ENCODE measurements at regions not wholly inside any gene's neighbourhood (a gene's known extent, or its start where the extent isn't known, plus 50 kb on each side); places are given as distances from the start of the nearest gene placed in this dataset.

DNA sequence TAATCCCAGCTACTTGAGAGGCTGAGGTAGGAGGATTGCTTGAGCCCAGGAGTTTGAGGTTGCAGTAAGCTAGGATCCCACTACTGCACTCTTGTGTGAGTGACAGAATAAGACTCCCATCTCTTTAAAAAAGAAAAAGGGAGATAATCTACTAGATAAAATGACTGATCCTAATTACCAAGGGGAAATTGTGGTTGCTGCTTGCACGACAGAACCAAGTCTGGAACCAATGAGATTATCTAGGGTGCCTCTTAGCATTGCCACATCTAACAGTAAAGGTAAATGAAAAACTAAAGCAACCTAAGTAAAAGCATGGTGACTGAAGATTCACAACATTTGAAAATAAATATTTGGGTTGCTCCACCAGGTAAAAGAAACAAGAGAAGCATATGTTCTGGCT is 185.1 kb downstream of the PDHA2 start:
- Mint-ChIP-seq H3K4me1 (no peaks in the 10 kb centered on the region), H3K27ac (no peak overlapping the region), H3K27me3 (no peaks in the 10 kb centered on the region), H3K9me3 (peaks cover 3% of the 10 kb centered on the region), H3K36me3 (ENCODE audit: low read depth) (no peaks in the 10 kb centered on the region), H3K4me3 (no peak overlapping the region)
- ATAC-seq (replicated peaks): no peak

DNA sequence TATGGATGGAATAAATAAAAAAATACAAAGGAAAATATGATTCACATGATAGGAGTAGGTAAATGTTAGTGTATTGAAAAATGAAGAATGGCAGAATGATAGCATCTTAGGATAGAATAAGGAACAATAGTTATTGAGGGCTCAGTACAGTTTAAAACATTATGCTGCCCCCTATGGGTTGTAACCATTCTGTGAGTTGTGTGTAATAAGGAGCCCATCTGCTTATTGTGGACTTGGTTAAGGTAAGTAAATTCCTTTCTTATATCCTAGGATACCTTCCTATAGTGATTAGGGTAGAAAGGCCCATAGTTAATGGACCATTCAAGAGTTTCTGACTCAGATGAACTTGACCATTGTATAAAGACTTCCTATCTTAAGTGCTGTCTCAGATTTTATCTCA is 195.8 kb downstream of the PDHA2 start:
- H3K9me3 Mint-ChIP-seq: no peaks in the 10 kb centered on the region
- H3K27ac Mint-ChIP-seq: no peak overlapping the region
- no peak for ATAC-seq (replicated peaks)
- no peak overlapping the region for H3K4me3 Mint-ChIP-seq
- H3K27me3 Mint-ChIP-seq: no peaks in the 10 kb centered on the region
- H3K4me1 Mint-ChIP-seq: no peaks in the 10 kb centered on the region
- no peaks in the 10 kb centered on the region for H3K36me3 Mint-ChIP-seq (ENCODE audit: low read depth)

DNA sequence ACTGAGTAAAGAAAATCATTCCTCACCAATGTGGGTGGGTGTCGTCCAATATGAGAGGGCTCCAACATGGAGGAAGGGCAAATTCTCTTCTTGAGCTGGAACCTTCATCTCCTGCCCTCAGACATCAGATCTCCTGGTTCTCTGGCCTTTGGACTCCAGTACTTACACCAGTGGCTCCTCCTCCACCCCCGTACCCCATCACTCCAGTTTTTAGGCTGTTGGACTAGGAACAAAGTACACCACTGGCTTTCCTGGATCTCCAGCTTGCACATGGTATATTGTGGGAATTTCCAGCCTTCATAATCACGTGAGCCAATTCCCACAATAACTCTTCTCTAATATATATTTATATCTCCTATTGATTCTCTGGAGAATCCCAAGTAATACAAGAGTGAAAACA is 196.9 kb downstream of the PDHA2 start:
- Mint-ChIP-seq H3K4me3 (no peak overlapping the region), H3K9me3 (no peaks in the 10 kb centered on the region), H3K27ac (no peak overlapping the region), H3K4me1 (no peaks in the 10 kb centered on the region), H3K27me3 (no peaks in the 10 kb centered on the region), H3K36me3 (ENCODE audit: low read depth) (no peaks in the 10 kb centered on the region)
- ATAC-seq (replicated peaks): no peak

GRCh38 chr4:96037705-96038104 is 197.8 kb downstream of the PDHA2 start:
- no peaks in the 10 kb centered on the region for H3K36me3 Mint-ChIP-seq (ENCODE audit: low read depth)
- ATAC-seq (replicated peaks): no peak
- no peaks in the 10 kb centered on the region for H3K27me3 Mint-ChIP-seq
- H3K9me3 Mint-ChIP-seq: no peaks in the 10 kb centered on the region
- no peak overlapping the region for H3K27ac Mint-ChIP-seq
- H3K4me1 Mint-ChIP-seq: no peaks in the 10 kb centered on the region
- no peak overlapping the region for H3K4me3 Mint-ChIP-seq

GRCh38 chr4:96039217-96039616 is 199.3 kb downstream of the PDHA2 start:
- Mint-ChIP-seq H3K27me3 (no peaks in the 10 kb centered on the region), H3K4me1 (no peaks in the 10 kb centered on the region), H3K9me3 (no peaks in the 10 kb centered on the region), H3K36me3 (ENCODE audit: low read depth) (no peaks in the 10 kb centered on the region), H3K27ac (no peak overlapping the region), H3K4me3 (no peak overlapping the region)
- ATAC-seq (replicated peaks): no peak

DNA sequence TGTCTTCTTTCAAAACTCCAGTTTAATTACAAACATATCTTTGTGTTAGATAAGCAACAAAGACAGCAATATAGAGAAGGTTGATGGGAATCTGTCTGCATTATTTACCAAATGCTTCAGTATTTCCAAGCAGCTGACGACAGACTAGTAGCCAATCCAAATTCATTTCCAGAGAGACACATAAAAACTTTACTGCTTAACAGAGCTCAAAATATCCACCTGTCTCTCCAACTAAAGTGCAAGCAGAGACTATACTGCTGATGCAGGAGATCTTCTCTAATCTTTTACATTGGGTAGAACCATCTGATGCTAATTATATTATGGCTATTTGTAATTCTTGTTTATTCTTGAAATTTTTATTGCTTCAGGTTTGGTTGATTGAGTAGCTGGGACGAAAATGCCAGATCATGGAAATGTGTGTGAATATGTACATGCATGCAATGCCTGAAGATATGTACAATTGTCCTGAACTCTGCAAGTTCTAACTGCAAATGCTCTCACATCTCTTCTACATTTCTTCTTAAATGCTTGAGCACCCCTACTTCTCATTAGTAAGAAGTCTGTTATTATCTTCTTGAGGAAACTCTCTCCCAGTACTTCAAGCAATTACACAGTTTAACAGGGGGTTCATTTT is 200.0 kb downstream of the PDHA2 start:
- no peaks in the 10 kb centered on the region for H3K4me1 Mint-ChIP-seq
- H3K27me3 Mint-ChIP-seq: no peaks in the 10 kb centered on the region
- no peak overlapping the region for H3K27ac Mint-ChIP-seq
- no peaks in the 10 kb centered on the region for H3K9me3 Mint-ChIP-seq
- no peaks in the 10 kb centered on the region for H3K36me3 Mint-ChIP-seq (ENCODE audit: low read depth)
- no peak for ATAC-seq (replicated peaks)
- H3K4me3 Mint-ChIP-seq: no peak overlapping the region

GRCh38 chr4:96044971-96045370 is 205.1 kb downstream of the PDHA2 start:
- H3K9me3 Mint-ChIP-seq: no peaks in the 10 kb centered on the region
- H3K4me3 Mint-ChIP-seq: no peak overlapping the region
- ATAC-seq (replicated peaks): no peak
- H3K36me3 Mint-ChIP-seq (ENCODE audit: low read depth): no peaks in the 10 kb centered on the region
- no peaks in the 10 kb centered on the region for H3K4me1 Mint-ChIP-seq
- H3K27me3 Mint-ChIP-seq: no peaks in the 10 kb centered on the region
- H3K27ac Mint-ChIP-seq: no peak overlapping the region

- no peak for ATAC-seq (replicated peaks)
- Mint-ChIP-seq H3K4me1 (no peaks in the 10 kb centered on the region), H3K27me3 (peaks cover 4% of the 10 kb centered on the region), H3K36me3 (ENCODE audit: low read depth) (no peaks in the 10 kb centered on the region), H3K4me3 (no peak overlapping the region), H3K27ac (no peak overlapping the region), H3K9me3 (no peaks in the 10 kb centered on the region)
Measured at GRCh38 chr4:96052827-96053226, 212.9 kb downstream of the PDHA2 start.

DNA sequence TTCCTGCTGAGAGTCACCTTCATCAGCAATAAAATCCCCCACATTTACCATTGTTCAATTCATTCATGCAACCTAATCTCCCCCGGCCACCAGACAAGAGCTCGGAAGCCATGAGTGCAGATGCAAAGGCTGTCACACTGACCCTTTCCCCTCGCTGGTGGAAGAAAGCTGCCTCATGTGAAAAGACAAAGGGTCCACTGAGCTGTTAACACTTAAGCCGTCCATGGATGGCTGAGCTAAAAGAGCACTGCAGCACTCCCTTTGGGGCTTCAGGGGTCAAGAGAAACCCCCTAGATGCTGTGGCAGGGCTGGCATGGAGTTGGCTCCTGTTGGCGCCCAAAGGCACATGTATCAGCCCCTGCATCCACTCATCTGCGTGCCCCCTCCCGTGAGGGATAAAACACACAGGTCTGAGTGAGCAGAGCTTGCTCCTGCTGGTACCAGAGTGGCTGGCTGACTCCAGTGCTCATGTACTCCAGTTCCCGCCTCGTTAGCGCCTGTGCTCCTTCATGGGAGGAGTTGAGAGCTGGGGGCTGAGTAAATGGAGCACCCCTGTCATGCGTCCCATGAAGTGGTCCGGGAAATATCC is 216.5 kb downstream of the PDHA2 start:
- no peak for ATAC-seq (replicated peaks)
- Mint-ChIP-seq H3K4me3 (no peak overlapping the region), H3K27me3 (peaks cover 8% of the 10 kb centered on the region), H3K9me3 (peaks cover 4% of the 10 kb centered on the region), H3K36me3 (ENCODE audit: low read depth) (no peaks in the 10 kb centered on the region), H3K4me1 (no peaks in the 10 kb centered on the region), H3K27ac (no peak overlapping the region)

DNA sequence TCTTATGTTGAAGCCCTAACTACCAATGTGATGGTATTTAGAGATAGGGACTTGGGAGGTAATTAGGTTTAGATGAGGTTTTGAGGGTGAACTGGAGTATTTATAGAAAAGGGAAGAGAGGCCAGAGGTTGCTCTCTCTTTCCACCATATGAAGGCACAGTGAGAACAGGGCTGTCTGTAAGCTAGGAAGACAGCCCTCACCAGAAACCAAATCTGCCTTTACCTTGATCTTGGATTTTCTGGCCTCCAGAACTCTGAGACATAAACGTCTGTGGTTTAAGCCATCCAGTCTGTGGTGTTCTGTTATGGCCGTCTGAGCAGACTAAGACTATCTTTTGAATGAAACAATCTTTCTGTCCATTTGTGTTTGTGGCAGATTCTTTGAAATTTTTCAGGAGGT is 223.7 kb downstream of the PDHA2 start:
- no peak for ATAC-seq (replicated peaks)
- H3K9me3 Mint-ChIP-seq: peaks cover 10% of the 10 kb centered on the region
- H3K27ac Mint-ChIP-seq: no peak overlapping the region
- no peaks in the 10 kb centered on the region for H3K4me1 Mint-ChIP-seq
- no peaks in the 10 kb centered on the region for H3K36me3 Mint-ChIP-seq (ENCODE audit: low read depth)
- no peak overlapping the region for H3K4me3 Mint-ChIP-seq
- no peaks in the 10 kb centered on the region for H3K27me3 Mint-ChIP-seq

GRCh38 chr4:96073461-96073860 is 233.6 kb downstream of the PDHA2 start:
- Mint-ChIP-seq H3K36me3 (ENCODE audit: low read depth) (no peaks in the 10 kb centered on the region), H3K4me3 (no peak overlapping the region), H3K27me3 (peaks cover 2% of the 10 kb centered on the region), H3K9me3 (no peaks in the 10 kb centered on the region), H3K4me1 (no peaks in the 10 kb centered on the region), H3K27ac (no peak overlapping the region)
- no peak for ATAC-seq (replicated peaks)

DNA sequence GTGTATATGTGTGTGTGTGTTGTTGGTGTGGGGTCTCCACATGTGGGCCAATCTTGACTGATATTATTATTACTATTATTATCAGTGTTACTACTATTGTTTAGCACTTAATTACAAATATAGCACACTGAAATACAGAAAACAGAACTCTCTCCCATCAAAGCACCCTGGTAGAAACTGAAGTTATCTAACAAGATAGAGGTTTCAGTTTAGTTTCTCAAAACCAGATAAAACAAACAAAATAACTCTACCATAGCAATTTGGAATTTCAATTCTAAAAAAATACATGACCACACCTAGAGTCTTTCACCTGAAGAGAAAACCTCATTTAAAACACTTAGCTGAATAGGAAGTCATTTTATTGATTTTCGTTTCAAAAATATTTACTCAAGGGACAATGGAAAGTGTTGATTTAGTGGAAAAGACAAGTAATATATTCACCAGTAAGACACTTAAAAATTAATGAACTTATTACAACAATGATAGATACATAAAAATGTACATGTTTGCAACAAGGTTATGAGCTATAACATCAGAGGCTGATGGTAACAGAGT is 252.3 kb downstream of the PDHA2 start:
- H3K27ac Mint-ChIP-seq: no peak overlapping the region
- no peaks in the 10 kb centered on the region for H3K36me3 Mint-ChIP-seq (ENCODE audit: low read depth)
- no peak overlapping the region for H3K4me3 Mint-ChIP-seq
- no peaks in the 10 kb centered on the region for H3K9me3 Mint-ChIP-seq
- no peaks in the 10 kb centered on the region for H3K4me1 Mint-ChIP-seq
- no peaks in the 10 kb centered on the region for H3K27me3 Mint-ChIP-seq
- no peak for ATAC-seq (replicated peaks)

DNA sequence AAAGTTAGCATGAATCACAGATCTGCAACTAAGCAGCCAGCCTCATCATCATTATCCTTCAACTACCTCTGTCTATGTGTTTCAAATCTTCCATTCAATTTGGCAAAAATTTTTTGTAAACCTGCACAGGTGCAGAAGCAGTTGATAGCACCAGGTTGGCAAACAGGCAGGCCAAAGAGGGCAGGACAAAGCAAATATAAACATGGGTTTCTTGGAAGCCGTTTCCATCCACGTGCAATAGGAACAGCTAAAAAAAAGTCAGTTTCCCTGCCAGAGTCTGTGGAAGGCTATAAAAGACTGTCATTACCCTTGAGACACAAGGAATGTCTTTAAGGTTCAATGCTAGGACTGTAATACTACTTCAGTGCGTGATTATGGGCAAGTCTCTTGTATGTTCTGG is 253.2 kb downstream of the PDHA2 start:
- Mint-ChIP-seq H3K9me3 (no peaks in the 10 kb centered on the region), H3K27me3 (no peaks in the 10 kb centered on the region), H3K36me3 (ENCODE audit: low read depth) (no peaks in the 10 kb centered on the region), H3K4me1 (no peaks in the 10 kb centered on the region), H3K27ac (no peak overlapping the region), H3K4me3 (no peak overlapping the region)
- ATAC-seq (replicated peaks): no peak

DNA sequence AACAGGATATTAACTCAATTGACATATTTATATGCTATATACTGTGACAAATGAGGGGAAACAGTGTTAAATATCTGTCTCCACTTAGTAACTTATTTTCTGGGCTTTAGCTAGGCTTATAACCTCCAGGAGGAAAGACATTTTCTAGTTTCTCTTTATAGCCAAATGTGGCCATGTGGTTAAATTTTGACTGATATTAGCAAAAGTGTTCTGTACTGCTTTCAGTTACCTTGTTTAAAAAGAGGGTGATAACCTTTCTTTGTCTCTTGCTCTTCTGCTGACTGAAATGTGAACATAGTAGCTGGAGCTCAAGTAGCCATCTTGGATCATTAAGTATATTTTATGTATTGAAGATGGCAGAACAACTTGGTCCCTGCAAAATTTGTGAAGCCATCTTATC is 253.7 kb downstream of the PDHA2 start:
- H3K9me3 Mint-ChIP-seq: no peaks in the 10 kb centered on the region
- no peaks in the 10 kb centered on the region for H3K4me1 Mint-ChIP-seq

GRCh38 chr4:96094183-96094582 is 254.3 kb downstream of the PDHA2 start:
- ATAC-seq (replicated peaks): no peak
- no peak overlapping the region for H3K4me3 Mint-ChIP-seq
- H3K27me3 Mint-ChIP-seq: no peaks in the 10 kb centered on the region
- H3K36me3 Mint-ChIP-seq (ENCODE audit: low read depth): no peaks in the 10 kb centered on the region
- H3K27ac Mint-ChIP-seq: no peak overlapping the region
- H3K4me1 Mint-ChIP-seq: no peaks in the 10 kb centered on the region
- no peaks in the 10 kb centered on the region for H3K9me3 Mint-ChIP-seq

More for the DNA sequence above, 253.7 kb downstream of the PDHA2 start:
- Mint-ChIP-seq H3K27ac (no peak overlapping the region), H3K4me3 (no peak overlapping the region), H3K27me3 (no peaks in the 10 kb centered on the region), H3K36me3 (ENCODE audit: low read depth) (no peaks in the 10 kb centered on the region)
- no peak for ATAC-seq (replicated peaks)
